ENCODE measurements at regions not wholly inside any gene's neighbourhood (a gene's known extent, or its start where the extent isn't known, plus 50 kb on each side); places are given as distances from the start of the nearest gene placed in this dataset.

DNA sequence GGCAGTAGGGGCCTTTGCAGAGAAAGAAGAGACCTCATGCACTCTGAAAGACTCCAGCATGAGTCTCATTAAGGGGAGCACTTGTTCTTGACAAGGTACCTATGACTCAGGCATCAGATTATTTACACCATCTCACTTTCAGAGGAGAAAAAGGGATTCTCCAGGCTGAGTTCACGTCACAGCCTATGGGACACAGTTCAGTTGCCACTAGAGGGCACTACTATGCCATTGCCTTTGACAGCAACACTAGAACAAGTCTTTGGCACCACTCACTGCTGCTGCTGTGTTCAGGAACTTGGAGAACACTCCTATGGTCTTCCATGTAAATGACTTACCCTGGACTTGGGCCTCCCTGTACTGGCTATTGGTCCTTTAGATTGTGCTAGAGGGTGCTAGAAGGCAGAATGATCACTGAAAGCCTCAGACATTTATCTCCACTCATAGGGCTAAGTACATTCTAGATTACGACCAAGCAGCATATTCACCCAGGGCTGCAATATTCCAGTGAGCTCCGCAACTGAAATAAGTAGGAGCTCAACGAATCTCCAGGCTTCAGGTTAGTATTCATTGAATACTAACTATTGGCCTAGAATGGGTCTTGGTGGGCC, 225.1 kb upstream of the CA10 start:
- TF ChIP-seq, protein P1, sequence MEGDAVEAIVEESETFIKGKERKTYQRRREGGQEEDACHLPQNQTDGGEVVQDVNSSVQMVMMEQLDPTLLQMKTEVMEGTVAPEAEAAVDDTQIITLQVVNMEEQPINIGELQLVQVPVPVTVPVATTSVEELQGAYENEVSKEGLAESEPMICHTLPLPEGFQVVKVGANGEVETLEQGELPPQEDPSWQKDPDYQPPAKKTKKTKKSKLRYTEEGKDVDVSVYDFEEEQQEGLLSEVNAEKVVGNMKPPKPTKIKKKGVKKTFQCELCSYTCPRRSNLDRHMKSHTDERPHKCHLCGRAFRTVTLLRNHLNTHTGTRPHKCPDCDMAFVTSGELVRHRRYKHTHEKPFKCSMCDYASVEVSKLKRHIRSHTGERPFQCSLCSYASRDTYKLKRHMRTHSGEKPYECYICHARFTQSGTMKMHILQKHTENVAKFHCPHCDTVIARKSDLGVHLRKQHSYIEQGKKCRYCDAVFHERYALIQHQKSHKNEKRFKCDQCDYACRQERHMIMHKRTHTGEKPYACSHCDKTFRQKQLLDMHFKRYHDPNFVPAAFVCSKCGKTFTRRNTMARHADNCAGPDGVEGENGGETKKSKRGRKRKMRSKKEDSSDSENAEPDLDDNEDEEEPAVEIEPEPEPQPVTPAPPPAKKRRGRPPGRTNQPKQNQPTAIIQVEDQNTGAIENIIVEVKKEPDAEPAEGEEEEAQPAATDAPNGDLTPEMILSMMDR (IDR thresholded peaks at IDR 0.05; ENCODE audit: poor library complexity, severe bottlenecking): peak; percentile 79
- H3K4me1 ChIP-seq (ENCODE audit: insufficient read depth, poor library complexity, severe bottlenecking): no peaks in the 10 kb centered on the region
- no peak overlapping the region for H3K4me3 ChIP-seq (ENCODE audit: severe bottlenecking)
- H3K9me3 ChIP-seq (ENCODE audit: severe bottlenecking): peaks cover 2% of the 10 kb centered on the region
- ATAC-seq (ENCODE audit: low read depth) (peak; percentile 91), DNase-seq (ENCODE audit: low spot score) (no peak)
- no peaks in the 10 kb centered on the region for H3K27me3 ChIP-seq (ENCODE audit: insufficient read depth, poor library complexity, severe bottlenecking)
- H3K36me3 ChIP-seq (ENCODE audit: low read depth): no peaks in the 10 kb centered on the region
- H3K27ac ChIP-seq (ENCODE audit: poor library complexity, severe bottlenecking): no peak overlapping the region

DNA sequence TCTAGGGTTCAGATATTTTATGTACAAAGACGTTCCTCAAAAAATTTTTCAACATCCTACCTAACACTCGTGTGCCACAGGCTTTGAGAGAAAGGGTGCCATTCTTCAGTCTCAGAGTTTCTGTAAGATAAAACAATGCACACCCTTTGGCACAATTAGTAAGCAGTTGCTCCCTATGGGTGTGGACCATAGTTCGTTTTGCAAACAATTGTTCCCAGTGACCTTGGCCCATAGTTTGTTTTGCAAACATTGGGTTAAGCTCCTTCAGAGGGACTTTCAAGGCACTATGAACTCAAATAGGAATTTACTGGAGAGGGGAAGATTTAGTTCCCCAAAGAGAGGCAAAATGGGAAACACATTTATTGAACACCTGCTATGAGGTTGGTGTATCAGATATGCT, 220.3 kb upstream of the CA10 start:
- H3K27ac ChIP-seq (ENCODE audit: poor library complexity, severe bottlenecking): no peak overlapping the region
- TF ChIP-seq, protein P1 (IDR thresholded peaks at IDR 0.05; ENCODE audit: poor library complexity, severe bottlenecking): no peak
- H3K4me3 ChIP-seq (ENCODE audit: severe bottlenecking): no peak overlapping the region
- H3K4me1 ChIP-seq (ENCODE audit: insufficient read depth, poor library complexity, severe bottlenecking): no peaks in the 10 kb centered on the region
- H3K27me3 ChIP-seq (ENCODE audit: insufficient read depth, poor library complexity, severe bottlenecking): no peaks in the 10 kb centered on the region
- H3K9me3 ChIP-seq (ENCODE audit: severe bottlenecking): no peaks in the 10 kb centered on the region
- ATAC-seq (ENCODE audit: low read depth) (no peak), DNase-seq (ENCODE audit: low spot score) (no peak)
- H3K36me3 ChIP-seq (ENCODE audit: low read depth): no peaks in the 10 kb centered on the region

DNA sequence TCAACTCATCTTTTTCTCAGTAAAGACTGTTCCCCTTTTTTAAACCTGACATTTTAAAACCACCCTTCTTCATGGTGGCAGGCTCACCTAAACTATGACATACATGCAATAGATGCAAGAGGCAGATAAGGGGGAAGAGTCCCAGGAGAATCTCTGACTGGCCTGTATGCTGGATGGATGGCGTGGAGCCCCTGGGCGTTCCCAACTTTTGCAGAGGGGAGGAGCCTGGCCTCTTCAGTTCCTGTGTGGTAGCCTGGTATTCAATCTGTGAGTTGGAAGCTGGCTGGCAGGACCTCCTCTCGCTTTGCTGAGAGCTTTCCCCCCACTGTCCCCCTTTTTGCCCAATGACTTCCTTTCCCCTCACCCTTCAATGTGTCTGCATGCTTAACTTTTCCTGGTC, 217.6 kb upstream of the CA10 start:
- TF ChIP-seq, protein P1 (IDR thresholded peaks at IDR 0.05; ENCODE audit: poor library complexity, severe bottlenecking): no peak
- Histone ChIP-seq H3K36me3 (ENCODE audit: low read depth) (no peaks in the 10 kb centered on the region), H3K9me3 (ENCODE audit: severe bottlenecking) (no peaks in the 10 kb centered on the region), H3K4me3 (ENCODE audit: severe bottlenecking) (no peak overlapping the region), H3K27me3 (ENCODE audit: insufficient read depth, poor library complexity, severe bottlenecking) (no peaks in the 10 kb centered on the region), H3K4me1 (ENCODE audit: insufficient read depth, poor library complexity, severe bottlenecking) (no peaks in the 10 kb centered on the region), H3K27ac (ENCODE audit: poor library complexity, severe bottlenecking) (no peak overlapping the region)
- ATAC-seq (ENCODE audit: low read depth) (no peak), DNase-seq (ENCODE audit: low spot score) (no peak)

DNA sequence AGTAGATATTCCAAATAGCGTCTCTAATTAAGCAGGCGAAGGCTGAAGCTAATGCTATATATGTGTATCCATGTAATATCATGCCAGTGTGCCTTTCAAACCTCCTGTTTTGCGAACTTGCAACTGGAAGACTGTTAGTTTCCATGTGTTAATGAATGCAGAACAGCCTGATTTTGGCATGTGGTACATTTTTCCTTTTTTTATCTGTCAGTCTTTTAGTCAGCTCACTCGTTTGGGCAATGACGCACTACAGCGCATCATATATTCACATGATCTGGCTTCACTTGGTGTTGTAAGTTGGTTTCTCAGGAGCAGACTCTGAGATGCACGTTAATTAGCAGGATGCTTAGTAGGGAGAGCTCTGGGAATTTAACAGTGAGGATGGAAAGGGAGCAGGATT, 210.4 kb upstream of the CA10 start:
- ATAC-seq (ENCODE audit: low read depth): no peak
- TF ChIP-seq, protein P1 (IDR thresholded peaks at IDR 0.05; ENCODE audit: poor library complexity, severe bottlenecking): no peak
- H3K36me3 ChIP-seq (ENCODE audit: low read depth): no peaks in the 10 kb centered on the region
- no peak for DNase-seq (ENCODE audit: low spot score)
- H3K4me3 ChIP-seq (ENCODE audit: severe bottlenecking): no peak overlapping the region
- H3K9me3 ChIP-seq (ENCODE audit: severe bottlenecking): no peaks in the 10 kb centered on the region
- H3K4me1 ChIP-seq (ENCODE audit: insufficient read depth, poor library complexity, severe bottlenecking): no peaks in the 10 kb centered on the region
- no peak overlapping the region for H3K27ac ChIP-seq (ENCODE audit: poor library complexity, severe bottlenecking)
- H3K27me3 ChIP-seq (ENCODE audit: insufficient read depth, poor library complexity, severe bottlenecking): no peaks in the 10 kb centered on the region

DNA sequence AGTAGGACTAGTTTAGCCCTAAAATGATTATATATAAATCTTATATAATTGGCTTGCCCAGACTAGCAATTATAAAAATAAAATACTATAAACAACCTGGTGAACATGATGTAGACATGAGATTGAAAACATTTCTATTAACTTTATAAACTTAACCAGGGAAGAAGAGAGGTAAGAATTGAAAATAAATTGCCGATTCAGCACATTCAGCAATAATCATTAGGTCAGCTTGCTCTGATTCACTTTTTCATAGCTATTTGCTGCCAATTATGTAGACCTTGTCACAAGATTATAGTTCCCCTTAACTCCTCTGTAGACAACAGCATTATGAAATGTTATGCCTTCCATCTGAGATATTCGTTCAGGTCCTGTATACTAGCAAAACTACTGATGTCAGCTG, 199.3 kb upstream of the CA10 start:
- Histone ChIP-seq H3K9me3 (ENCODE audit: severe bottlenecking) (peaks cover 3% of the 10 kb centered on the region), H3K27me3 (ENCODE audit: insufficient read depth, poor library complexity, severe bottlenecking) (peaks cover 3% of the 10 kb centered on the region), H3K27ac (ENCODE audit: poor library complexity, severe bottlenecking) (no peak overlapping the region), H3K4me3 (ENCODE audit: severe bottlenecking) (no peak overlapping the region), H3K4me1 (ENCODE audit: insufficient read depth, poor library complexity, severe bottlenecking) (no peaks in the 10 kb centered on the region), H3K36me3 (ENCODE audit: low read depth) (no peaks in the 10 kb centered on the region)
- no peak for ATAC-seq (ENCODE audit: low read depth)
- DNase-seq (ENCODE audit: low spot score): no peak
- TF ChIP-seq, protein P1 (IDR thresholded peaks at IDR 0.05; ENCODE audit: poor library complexity, severe bottlenecking): no peak

All from RWPE2 (cell line).